ENCODE measurements at regions not wholly inside any gene's neighbourhood (a gene's known extent, or its start where the extent isn't known, plus 50 kb on each side); places are given as distances from the start of the nearest gene placed in this dataset.

GRCh38 chr13:19058566-19058965 is 123.1 kb downstream of the TUBA3C start:
- H3K4me3 ChIP-seq: no peak overlapping the region
- BruUV-seq (replicated peaks): no TSS peak
- 52% methylated on average over 14 of the region's 14 CpGs for WGBS (ENCODE audit: insufficient coverage, insufficient replicate concordance, low lambda C conversion rate, missing lambda C conversion rate)
- ATAC-seq: no peak
- in situ Hi-C loops (cut with MboI): no loop called here
- no peak overlapping the region for H2AFZ ChIP-seq (ENCODE audit: control insufficient read depth, low read depth, low read length)
- H3K4me1 ChIP-seq (ENCODE audit: control insufficient read depth, insufficient read depth, low read length): no peaks in the 10 kb centered on the region
- no peaks in the 10 kb centered on the region for H3K79me2 ChIP-seq (ENCODE audit: control insufficient read depth, insufficient read depth, low read length)
- H3K27me3 ChIP-seq (replicated peaks in 1 of 2; ENCODE audit: control insufficient read depth in 2 of 2, insufficient read depth in 2 of 2, low read length in 1 of 2): no peaks in the 10 kb centered on the region
- H3K27ac ChIP-seq (ENCODE audit: control insufficient read depth, insufficient read depth): no peak overlapping the region
- RAD21 ChIA-PET (ENCODE audit: unreplicated experiment): no interaction called here
- no peaks in the 10 kb centered on the region for H3K36me3 ChIP-seq (ENCODE audit: control insufficient read depth in 2 of 2, insufficient read depth in 2 of 2, low read length in 1 of 2)
- no peak overlapping the region for H3K9ac ChIP-seq (ENCODE audit: control insufficient read depth, insufficient read depth, low read length)
- SMC1A ChIA-PET (ENCODE audit: uncharacterized antibody, unreplicated experiment): no interaction called here
- intact Hi-C loops (cut with micrococcal nuclease; ENCODE audit: unreplicated experiment): no loop called here
- POLR2A ChIA-PET: no interaction called here
- peaks cover 2% of the 10 kb centered on the region; the same call in 1 of the 3 replicates for H3K9me3 ChIP-seq (replicated peaks; ENCODE audit: control insufficient read depth, insufficient read depth, low read length)
- no peak for TF ChIP-seq ZNF384 (IDR thresholded peaks at IDR 0.05; ENCODE audit: borderline replicate concordance, low read depth, low read length)
- no peak for TF ChIP-seq PAX5 (IDR thresholded peaks at IDR 0.05; ENCODE audit: borderline replicate concordance, low read depth, low read length)
- TF ChIP-seq ATF3 (IDR thresholded peaks at IDR 0.05; ENCODE audit: borderline replicate concordance, extremely low read depth, low read depth, low read length): no peak
- no peak for TF ChIP-seq SMAD1 (IDR thresholded peaks at IDR 0.05; ENCODE audit: low read depth, partially characterized antibody)
- TF ChIP-seq USF2 (IDR thresholded peaks at IDR 0.05; ENCODE audit: borderline replicate concordance, low read depth, low read length): no peak
- no peak for TF ChIP-seq PAX8 (IDR thresholded peaks at IDR 0.05)
- no peak for TF ChIP-seq SKIL (IDR thresholded peaks at IDR 0.05; ENCODE audit: low read depth, poor library complexity, severe bottlenecking)
- no peak for TF ChIP-seq NR2C2 (IDR thresholded peaks at IDR 0.05; ENCODE audit: borderline replicate concordance, control insufficient read depth, insufficient read length, low read depth)
- no peak for TF ChIP-seq MEF2B (IDR thresholded peaks at IDR 0.05; ENCODE audit: partially characterized antibody, poor library complexity, severe bottlenecking)
- no peak for TF ChIP-seq POLR2AphosphoS5 (IDR thresholded peaks at IDR 0.05; ENCODE audit: low read length)
- TF ChIP-seq IRF5 (IDR thresholded peaks at IDR 0.05; ENCODE audit: borderline replicate concordance): no peak
- no peak for TF ChIP-seq MXI1 (IDR thresholded peaks at IDR 0.05; ENCODE audit: low read depth, low read length)
- no peak for TF ChIP-seq HDAC2 (IDR thresholded peaks at IDR 0.05)
- no peak for TF ChIP-seq EZH2 (IDR thresholded peaks at IDR 0.05; ENCODE audit: borderline replicate concordance, control insufficient read depth, low read depth, low read length)
- no peaks in the 10 kb centered on the region for H4K20me1 ChIP-seq (ENCODE audit: control insufficient read depth, insufficient read depth)
- CTCF ChIA-PET: no interaction called here
- no peak for FAIRE-seq
- DNase-seq (ENCODE audit: low read depth, low spot score): no peak
- no peak overlapping the region for H3K4me2 ChIP-seq (ENCODE audit: control insufficient read depth, insufficient read depth)

Measured in GM12878 (cell line).